GM12878 (cell line): ENCODE measurements at regions not wholly inside any gene's neighbourhood (a gene's known extent, or its start where the extent isn't known, plus 50 kb on each side); places are given as distances from the start of the nearest gene placed in this dataset.

ENCODE experiments used
- IRF4 ChIP-seq: IDR thresholded peaks from 2 replicates; pipeline ENCODE4 v1.6.1; 2011; ENCODE audit warnings: low read depth, low read length
- POLR2A ChIP-seq: IDR thresholded peaks from 2 replicates; pipeline ENCODE4 v1.6.1; 2011; ENCODE audit warnings: low read depth, mild to moderate bottlenecking, low read length
- SMC3 ChIP-seq: IDR thresholded peaks from 2 replicates; pipeline ENCODE4 v1.6.1; 2011; ENCODE audit warnings: low read length, improper control_type of control experiment, borderline replicate concordance
- TARDBP ChIP-seq: IDR thresholded peaks from 2 replicates; pipeline ENCODE4 v1.6.1; 2016; ENCODE audit warnings: borderline replicate concordance

DNA sequence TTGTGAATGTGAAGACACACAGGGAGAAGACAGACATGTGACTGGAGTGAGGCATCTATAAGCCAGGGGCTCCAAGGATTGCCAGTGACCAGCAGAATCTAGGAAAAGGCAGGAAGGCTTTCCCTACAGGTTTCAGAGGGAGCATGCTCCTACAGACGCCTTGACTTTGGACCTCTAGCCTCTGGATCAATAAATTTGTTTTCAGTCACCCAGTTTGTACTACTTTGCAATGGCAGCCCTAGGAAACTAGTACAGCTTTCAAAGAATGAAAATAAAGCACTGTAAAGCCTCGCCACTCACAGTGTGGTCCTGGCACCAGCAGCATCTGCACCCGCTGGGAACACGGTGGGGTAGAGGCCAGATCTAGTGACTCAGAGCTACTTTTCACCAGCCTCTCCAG is 510.0 kb downstream of the LTN1 start:
- TF ChIP-seq IRF4 = no peak
- no peak for TF ChIP-seq POLR2A
- no peak for TF ChIP-seq SMC3
- TF ChIP-seq TARDBP = no peak
